HUES6 (cell line): ENCODE measurements at regions not wholly inside any gene's neighbourhood (a gene's known extent, or its start where the extent isn't known, plus 50 kb on each side); places are given as distances from the start of the nearest gene placed in this dataset.

ENCODE experiments used
- H3K27ac ChIP-seq: 2 replicates; pipeline ENCODE4 v1.7.0; 2013; ENCODE audit warnings: low read depth, mild to moderate bottlenecking, low read length, inconsistent platforms
- H3K27me3 ChIP-seq: 2 replicates; pipeline ENCODE4 v1.6.1; 2013; ENCODE audit warnings: low read length; ENCODE audit not compliant: control insufficient read depth, insufficient read depth
- H3K36me3 ChIP-seq: 2 replicates; pipeline ENCODE4 v1.6.1; 2013; ENCODE audit warnings: low read length; ENCODE audit not compliant: control insufficient read depth, insufficient read depth
- H3K4me1 ChIP-seq: 2 replicates; pipeline ENCODE4 v1.6.1; 2013; ENCODE audit warnings: low read length; ENCODE audit not compliant: control insufficient read depth, insufficient read depth
- H3K4me3 ChIP-seq: 2 replicates; pipeline ENCODE4 v1.5.1; 2013; ENCODE audit warnings: low read depth, low read length
- H3K9ac ChIP-seq: one replicate; pipeline ENCODE4 v1.6.1; 2013; ENCODE audit warnings: mild to moderate bottlenecking, low read length
- H3K9me3 ChIP-seq: 2 replicates; pipeline ENCODE4 v1.6.1; 2013; ENCODE audit warnings: low read depth, low read length; ENCODE audit not compliant: control insufficient read depth, insufficient read depth

- Histone ChIP-seq H3K4me1 (no peaks in the 10 kb centered on the region), H3K9me3 (no peaks in the 10 kb centered on the region), H3K36me3 (no peaks in the 10 kb centered on the region), H3K27me3 (no peaks in the 10 kb centered on the region), H3K27ac (no peak overlapping the region), H3K9ac (no peak overlapping the region), H3K4me3 (no peak overlapping the region)
Observed at GRCh38 chr1:117782056-117782455, 147.4 kb downstream of the GDAP2 start.

- Histone ChIP-seq H3K27me3 (no peaks in the 10 kb centered on the region), H3K9ac (no peak overlapping the region), H3K4me3 (no peak overlapping the region), H3K27ac (no peak overlapping the region), H3K36me3 (no peaks in the 10 kb centered on the region), H3K9me3 (no peaks in the 10 kb centered on the region), H3K4me1 (no peaks in the 10 kb centered on the region)
Observed at GRCh38 chr1:117783606-117784396, 145.6 kb downstream of the GDAP2 start.

DNA sequence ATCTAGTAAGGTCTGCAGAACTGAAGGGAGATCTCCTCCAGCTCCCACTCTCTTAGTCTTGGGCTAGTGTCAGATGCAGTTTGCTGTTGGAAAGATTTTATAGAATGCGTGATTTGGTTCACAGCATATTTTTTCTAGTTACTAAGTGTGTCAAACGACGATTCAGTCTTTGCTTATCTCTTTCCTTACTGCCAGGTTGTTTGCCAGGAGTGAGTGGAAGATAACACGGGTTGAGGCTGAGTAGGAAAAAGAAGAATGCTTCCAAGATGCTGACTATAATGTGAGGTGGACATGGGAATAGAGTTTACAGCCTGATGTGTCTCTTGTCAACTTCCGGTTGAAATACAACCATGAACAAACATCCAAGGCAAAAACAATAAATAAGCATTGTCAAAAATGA is 141.4 kb downstream of the GDAP2 start:
- H3K4me3 ChIP-seq, result no peak overlapping the region
- no peaks in the 10 kb centered on the region for H3K36me3 ChIP-seq
- no peaks in the 10 kb centered on the region for H3K4me1 ChIP-seq
- H3K27me3 ChIP-seq, result no peaks in the 10 kb centered on the region
- H3K9me3 ChIP-seq, result no peaks in the 10 kb centered on the region
- no peak overlapping the region for H3K9ac ChIP-seq
- H3K27ac ChIP-seq, result no peak overlapping the region

- H3K4me1 ChIP-seq, result no peaks in the 10 kb centered on the region
- no peaks in the 10 kb centered on the region for H3K27me3 ChIP-seq
- H3K9me3 ChIP-seq, result no peaks in the 10 kb centered on the region
- no peak overlapping the region for H3K27ac ChIP-seq
- no peaks in the 10 kb centered on the region for H3K36me3 ChIP-seq
- no peak overlapping the region for H3K4me3 ChIP-seq
- H3K9ac ChIP-seq, result no peak overlapping the region
Observed at GRCh38 chr1:117793413-117793812, 136.0 kb downstream of the GDAP2 start.

- Histone ChIP-seq H3K27ac (no peak overlapping the region), H3K36me3 (no peaks in the 10 kb centered on the region), H3K4me1 (no peaks in the 10 kb centered on the region), H3K9ac (no peak overlapping the region), H3K27me3 (no peaks in the 10 kb centered on the region), H3K4me3 (no peak overlapping the region), H3K9me3 (no peaks in the 10 kb centered on the region)
Observed at GRCh38 chr1:117794073-117794472, 135.3 kb downstream of the GDAP2 start.

DNA sequence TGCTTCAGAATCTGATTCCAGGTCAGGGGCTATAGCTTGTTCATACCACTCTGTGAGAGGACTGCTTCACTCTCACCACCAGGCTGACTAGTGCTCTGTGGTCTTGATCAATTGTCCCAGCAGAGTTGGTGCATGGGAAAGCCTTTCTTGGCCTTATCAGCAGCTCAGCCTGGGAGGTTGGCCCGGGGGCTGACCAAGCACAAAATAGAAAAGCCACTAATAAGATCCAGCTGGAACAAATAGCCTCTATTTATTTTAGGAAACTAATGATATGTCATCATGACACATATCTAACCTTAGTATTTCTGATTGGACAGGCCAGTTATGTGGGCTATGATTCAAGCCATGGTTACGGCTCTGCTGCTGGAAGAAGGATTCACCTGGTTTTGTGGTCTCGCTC is 134.2 kb downstream of the GDAP2 start:
- no peaks in the 10 kb centered on the region for H3K4me1 ChIP-seq
- no peaks in the 10 kb centered on the region for H3K27me3 ChIP-seq
- no peak overlapping the region for H3K9ac ChIP-seq
- H3K9me3 ChIP-seq, result no peaks in the 10 kb centered on the region
- no peak overlapping the region for H3K27ac ChIP-seq
- H3K4me3 ChIP-seq, result no peak overlapping the region
- no peaks in the 10 kb centered on the region for H3K36me3 ChIP-seq

- H3K27ac ChIP-seq, result no peak overlapping the region
- H3K27me3 ChIP-seq, result no peaks in the 10 kb centered on the region
- no peak overlapping the region for H3K9ac ChIP-seq
- H3K9me3 ChIP-seq, result no peaks in the 10 kb centered on the region
- no peaks in the 10 kb centered on the region for H3K36me3 ChIP-seq
- no peaks in the 10 kb centered on the region for H3K4me1 ChIP-seq
- H3K4me3 ChIP-seq, result no peak overlapping the region
Observed at GRCh38 chr1:117795792-117796191, 133.6 kb downstream of the GDAP2 start.

- no peaks in the 10 kb centered on the region for H3K4me1 ChIP-seq
- H3K9ac ChIP-seq, result no peak overlapping the region
- no peaks in the 10 kb centered on the region for H3K36me3 ChIP-seq
- H3K9me3 ChIP-seq, result no peaks in the 10 kb centered on the region
- no peak overlapping the region for H3K4me3 ChIP-seq
- no peak overlapping the region for H3K27ac ChIP-seq
- no peaks in the 10 kb centered on the region for H3K27me3 ChIP-seq
Observed at GRCh38 chr1:117796226-117796625, 133.2 kb downstream of the GDAP2 start.

DNA sequence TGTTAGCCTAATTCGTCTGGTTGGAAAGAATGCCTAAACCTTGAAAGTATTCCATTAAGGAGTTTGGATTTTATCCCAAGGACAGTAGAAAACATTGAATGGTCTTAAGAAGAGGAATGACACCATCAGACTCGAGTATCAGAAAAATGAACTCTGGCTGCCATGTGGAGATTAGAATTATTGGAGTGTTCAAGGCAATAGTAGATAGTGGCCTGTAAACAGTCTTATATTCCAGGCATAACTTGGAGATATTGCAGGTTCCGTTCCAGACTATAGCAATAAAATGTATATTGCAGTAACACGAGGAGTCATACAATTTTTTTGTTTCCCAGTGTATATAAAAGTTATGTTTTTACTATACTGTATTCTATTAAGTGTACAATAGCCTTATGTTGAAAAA is 130.9 kb downstream of the GDAP2 start:
- H3K27me3 ChIP-seq, result no peaks in the 10 kb centered on the region
- no peaks in the 10 kb centered on the region for H3K36me3 ChIP-seq
- H3K4me3 ChIP-seq, result no peak overlapping the region
- H3K4me1 ChIP-seq, result no peaks in the 10 kb centered on the region
- no peak overlapping the region for H3K9ac ChIP-seq
- H3K9me3 ChIP-seq, result no peaks in the 10 kb centered on the region
- no peak overlapping the region for H3K27ac ChIP-seq

GRCh38 chr1:117802531-117803257 is 126.7 kb downstream of the GDAP2 start:
- H3K4me3 ChIP-seq, result no peak overlapping the region
- no peaks in the 10 kb centered on the region for H3K9me3 ChIP-seq
- no peaks in the 10 kb centered on the region for H3K27me3 ChIP-seq
- H3K9ac ChIP-seq, result no peak overlapping the region
- no peak overlapping the region for H3K27ac ChIP-seq
- H3K4me1 ChIP-seq, result no peaks in the 10 kb centered on the region
- H3K36me3 ChIP-seq, result no peaks in the 10 kb centered on the region

GRCh38 chr1:117803318-117803717 is 126.1 kb downstream of the GDAP2 start:
- H3K9me3 ChIP-seq, result no peaks in the 10 kb centered on the region
- no peak overlapping the region for H3K4me3 ChIP-seq
- no peak overlapping the region for H3K27ac ChIP-seq
- H3K4me1 ChIP-seq, result no peaks in the 10 kb centered on the region
- no peak overlapping the region for H3K9ac ChIP-seq
- H3K27me3 ChIP-seq, result no peaks in the 10 kb centered on the region
- no peaks in the 10 kb centered on the region for H3K36me3 ChIP-seq
